Activated T-cell treated with anti-CD3 and anti-CD28 coated beads for 4 hours (primary cell): ENCODE measurements at regions not wholly inside any gene's neighbourhood (a gene's known extent, or its start where the extent isn't known, plus 50 kb on each side); places are given as distances from the start of the nearest gene placed in this dataset.
"Not testable (repeated sequence)": the region's sequence is repeated elsewhere in the genome, so short reads cannot be mapped to it uniquely, and the experiment has no call there.

Experiments used
- DNase-seq: peaks from one replicate; pipeline ENCODE4 v3.0.0-alpha.2; 2020

GRCh38 chr6:14505401-14505800, 387.8 kb downstream of the CD83 start:
- no peak for DNase-seq

GRCh38 chr6:14506656-14507246, 389.2 kb downstream of the CD83 start:
- DNase-seq, result no peak

DNA sequence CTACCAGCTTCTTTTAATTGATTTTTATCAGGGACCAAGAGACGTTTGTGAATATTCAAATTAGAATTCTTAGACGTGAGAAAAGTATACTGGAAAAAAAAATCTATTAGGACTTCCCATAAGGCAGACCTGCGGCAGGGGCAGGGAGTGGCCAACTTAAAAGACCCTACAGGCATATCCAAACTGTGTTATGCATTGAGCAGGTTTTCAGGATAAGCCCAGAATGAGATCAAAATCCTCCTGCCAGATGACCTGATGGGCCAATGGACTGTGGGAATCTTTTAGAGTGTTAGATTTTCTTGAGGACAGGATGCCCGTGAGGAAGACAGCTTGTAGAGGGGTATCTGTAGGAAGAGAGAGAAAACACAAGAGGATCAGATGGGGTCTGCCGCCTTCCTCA, 391.5 kb downstream of the CD83 start:
- DNase-seq, result no peak

DNA sequence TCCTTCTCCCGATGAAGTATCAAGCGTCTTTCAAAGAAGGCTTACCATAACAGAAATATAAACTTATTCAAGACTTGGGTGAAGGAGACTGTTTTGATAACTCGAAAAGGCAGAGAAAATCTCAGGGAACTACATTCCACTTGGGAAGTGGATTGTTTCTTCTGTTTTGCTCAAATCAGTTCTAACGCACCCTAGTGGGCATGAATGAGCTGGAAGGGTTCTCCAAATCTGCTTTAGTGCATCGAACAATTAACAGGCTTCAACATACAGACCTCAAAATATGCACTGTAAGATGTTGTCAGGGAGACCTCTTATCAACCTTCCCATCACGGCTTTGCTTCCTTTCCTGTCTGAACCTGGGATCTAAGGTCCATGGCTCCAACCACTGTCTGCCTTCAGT, 392.5 kb downstream of the CD83 start:
- DNase-seq, result no peak

DNA sequence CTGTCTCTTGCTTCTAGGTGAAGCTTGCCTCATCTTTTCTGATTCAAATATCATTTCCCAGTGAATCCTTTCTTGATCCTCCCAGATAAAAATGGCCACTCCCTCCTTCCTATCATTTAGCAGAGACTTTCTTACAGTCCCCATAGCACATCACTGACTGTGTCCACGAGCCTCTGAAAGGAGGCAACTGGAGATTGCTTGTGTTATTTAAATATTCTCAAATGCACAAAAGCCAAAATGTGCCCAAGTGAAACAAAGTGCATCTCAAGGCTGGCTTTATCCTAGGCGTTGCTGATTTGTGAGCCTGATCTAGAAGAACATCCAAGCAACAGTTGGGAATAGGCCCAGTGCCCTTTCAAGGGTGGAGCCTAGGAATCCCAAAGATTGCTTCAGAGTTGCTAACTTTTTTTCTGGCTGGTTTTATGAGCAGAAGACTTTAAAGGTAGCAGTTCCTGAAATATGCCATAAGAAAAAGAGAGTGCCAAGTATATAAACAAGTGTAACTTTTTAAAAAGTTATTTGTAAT, 393.6 kb downstream of the CD83 start:
- DNase-seq, result no peak

DNA sequence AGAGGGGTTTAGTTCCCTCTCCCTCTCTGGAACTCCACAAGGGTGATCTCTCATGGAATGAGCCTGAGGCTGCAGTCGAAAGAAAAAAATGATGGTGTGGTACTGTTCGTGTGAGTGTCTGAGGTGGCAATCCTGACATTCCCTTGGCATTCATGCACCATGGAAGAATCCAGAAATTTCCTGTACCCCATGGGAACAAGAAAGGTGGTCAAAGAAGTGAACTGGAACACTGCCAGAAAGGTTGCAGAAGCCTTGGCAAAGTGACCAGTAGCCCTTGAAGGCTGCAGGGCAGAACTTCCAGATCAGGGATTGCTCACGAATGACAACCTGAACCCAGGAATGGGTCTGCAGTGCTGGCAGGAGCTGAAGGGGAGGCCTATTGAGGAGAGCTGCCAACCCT, 394.7 kb downstream of the CD83 start:
- no peak for DNase-seq

GRCh38 chr6:14513496-14514393, 396.2 kb downstream of the CD83 start:
- no peak for DNase-seq

- no peak for DNase-seq
Measured at GRCh38 chr6:14516956-14517355, 399.4 kb downstream of the CD83 start.

GRCh38 chr6:14517516-14518105, 400.0 kb downstream of the CD83 start:
- no peak for DNase-seq

DNA sequence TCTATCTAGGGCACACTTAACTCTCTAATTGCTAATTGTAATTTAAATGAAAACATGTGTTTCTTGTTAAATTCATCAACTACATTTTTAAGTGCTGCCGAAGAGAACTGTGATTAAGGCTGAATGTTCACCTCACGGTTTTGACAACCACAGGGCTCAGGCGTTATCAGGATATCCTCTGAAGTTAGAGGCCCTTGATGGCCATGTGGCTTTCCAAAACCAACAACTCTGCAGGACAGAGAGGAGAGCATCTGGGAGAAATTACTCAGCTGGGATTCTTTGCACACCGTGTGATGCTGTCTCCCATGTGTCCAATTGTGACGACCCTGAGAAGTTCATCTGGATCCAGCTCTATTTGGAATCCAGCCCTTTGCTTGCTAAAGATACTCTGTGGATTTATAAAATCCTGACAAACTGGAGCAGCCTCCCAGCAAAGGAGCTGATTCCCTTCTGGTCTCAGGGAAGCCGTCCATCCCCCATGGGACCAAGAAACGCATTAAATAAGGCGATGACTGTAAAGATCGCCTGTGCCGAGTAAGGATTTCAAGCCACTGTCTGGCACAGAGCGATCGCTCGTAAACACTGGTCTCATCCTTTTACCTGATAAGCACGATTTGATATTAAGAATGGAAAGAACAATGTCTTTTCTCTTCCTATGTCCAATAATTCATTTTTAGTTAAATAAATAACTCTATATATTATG, 401.1 kb downstream of the CD83 start:
- no peak for DNase-seq

DNA sequence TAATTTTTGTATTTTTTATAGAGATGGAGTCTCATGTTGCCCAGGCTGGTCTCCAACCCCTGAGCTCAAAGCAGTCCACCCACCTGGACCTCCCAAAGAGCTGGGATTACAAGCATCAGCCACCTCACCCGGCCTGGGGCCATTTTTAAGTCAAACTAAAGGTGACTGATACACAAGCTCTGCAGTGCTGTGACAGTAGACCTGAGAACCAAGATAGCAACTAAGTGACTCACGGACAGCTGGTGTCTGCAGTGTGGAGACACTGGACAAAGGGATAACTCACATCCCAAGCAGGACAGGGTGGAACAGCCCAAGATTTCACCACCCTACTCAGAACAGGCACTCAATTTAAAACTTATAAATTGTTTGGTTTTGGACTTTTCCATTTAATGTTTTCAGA, 402.5 kb downstream of the CD83 start:
- DNase-seq, result no peak

GRCh38 chr6:14520536-14520935, 403.0 kb downstream of the CD83 start:
- DNase-seq, result no peak

DNA sequence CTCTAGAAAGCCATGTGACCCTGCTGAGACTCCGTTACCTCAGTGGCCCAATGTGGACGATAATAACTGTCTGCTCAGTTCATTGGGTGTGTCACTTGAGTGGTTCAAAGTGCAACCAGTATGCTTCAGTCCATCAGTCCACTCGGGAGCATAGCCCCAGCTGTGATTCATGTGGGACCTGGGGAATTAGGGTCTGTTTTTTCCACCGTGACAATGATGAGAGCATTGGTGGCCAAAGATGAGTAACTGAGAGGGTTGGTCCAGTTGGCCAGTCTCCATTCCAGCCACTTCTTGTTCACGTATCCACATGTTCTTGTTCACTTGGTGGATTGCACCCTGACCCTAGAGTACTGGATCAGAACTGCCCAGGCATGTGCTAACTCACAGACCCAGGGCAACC, 403.6 kb downstream of the CD83 start:
- no peak for DNase-seq

GRCh38 chr6:14521861-14522260, 404.3 kb downstream of the CD83 start:
- DNase-seq, result not testable (repeated sequence)

- DNase-seq, result no peak
Measured at GRCh38 chr6:14524319-14524718, 406.7 kb downstream of the CD83 start.

DNA sequence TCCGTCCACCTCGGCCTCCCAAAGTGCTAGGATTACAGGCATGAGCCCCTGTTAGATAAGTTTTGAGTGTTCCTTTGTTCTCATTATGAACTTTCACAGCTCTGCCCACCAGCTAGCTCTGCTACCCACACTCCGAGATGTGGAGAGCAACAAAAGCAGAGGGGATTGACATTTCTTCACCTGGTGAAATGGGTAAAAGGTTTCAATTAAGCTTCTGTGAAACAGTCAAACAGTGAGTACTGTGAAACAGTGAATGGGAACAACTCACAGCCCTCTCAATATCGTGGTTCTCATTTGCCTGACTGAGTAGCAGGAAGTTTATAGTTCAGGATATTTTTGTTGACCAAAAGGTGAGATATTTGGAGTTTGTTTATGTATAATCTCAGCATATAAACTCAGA, 412.8 kb downstream of the CD83 start:
- DNase-seq, result no peak

GRCh38 chr6:14533446-14533845, 415.9 kb downstream of the CD83 start:
- no peak for DNase-seq

DNA sequence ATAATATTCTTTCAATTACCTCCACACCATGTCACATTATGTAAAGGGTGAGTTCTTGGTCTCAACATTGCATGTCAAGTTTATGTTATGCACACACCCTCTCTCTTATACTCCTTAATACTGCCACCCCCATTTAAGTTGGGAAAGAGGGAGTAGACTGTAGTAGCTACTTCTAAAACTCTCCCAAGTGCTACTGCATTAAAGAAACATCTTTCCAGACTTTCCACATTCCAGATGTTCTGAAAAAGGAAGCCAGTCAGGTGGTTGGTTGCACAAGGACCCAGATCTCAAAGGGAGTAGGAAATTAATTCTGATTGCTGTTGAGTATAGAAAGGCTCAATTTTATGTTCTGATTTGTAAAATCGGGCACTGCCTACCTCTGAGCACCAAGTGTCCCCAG, 419.5 kb downstream of the CD83 start:
- no peak for DNase-seq

GRCh38 chr6:14540276-14540675, 422.7 kb downstream of the CD83 start:
- no peak for DNase-seq

- DNase-seq, result no peak
Measured at GRCh38 chr6:14540810-14541540, 423.4 kb downstream of the CD83 start.

GRCh38 chr6:14542670-14543366, 425.2 kb downstream of the CD83 start:
- DNase-seq, result peak; percentile 57
